HEK293T (cell line): ENCODE measurements at regions not wholly inside any gene's neighbourhood (a gene's known extent, or its start where the extent isn't known, plus 50 kb on each side); places are given as distances from the start of the nearest gene placed in this dataset.

Experiments
- BHLHE40 ChIP-seq: fragments of 450-650 bp; IDR thresholded peaks from 2 replicates; pipeline ENCODE4 v1.6.1; 2016; ENCODE audit warnings: mild to moderate bottlenecking, moderate library complexity, borderline replicate concordance
- FOXA1 ChIP-seq: fragments of 450-650 bp; IDR thresholded peaks from 2 replicates; pipeline ENCODE4 v1.6.1; 2016; ENCODE audit warnings: mild to moderate bottlenecking
- LEF1 ChIP-seq: fragments of 450-650 bp; IDR thresholded peaks from 2 replicates; pipeline ENCODE4 v1.6.1; 2017; ENCODE audit warnings: mild to moderate bottlenecking, borderline replicate concordance
- NFRKB ChIP-seq: fragments of 450-650 bp; IDR thresholded peaks from 2 replicates; pipeline ENCODE4 v1.6.1; 2016; ENCODE audit warnings: mild to moderate bottlenecking, moderate library complexity

DNA sequence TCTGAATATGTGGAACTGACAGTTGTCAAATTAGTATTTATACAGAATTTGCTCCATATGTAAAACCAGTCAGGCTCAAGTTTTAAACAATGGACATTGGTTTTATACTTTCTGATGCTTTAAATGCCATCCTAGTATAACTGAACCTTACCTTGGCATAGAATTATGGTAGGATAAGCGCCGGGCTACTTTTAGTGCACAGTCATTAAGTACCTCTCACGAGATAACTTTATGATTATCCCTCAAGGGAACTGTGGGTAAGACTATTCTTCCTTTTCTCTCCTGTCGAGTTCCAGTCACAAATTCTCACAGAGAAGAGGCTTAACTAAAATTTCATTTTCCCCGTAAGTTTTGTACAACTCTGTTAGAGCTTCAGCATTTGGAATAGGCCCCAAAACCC is 110.6 kb upstream of the PTPRK start:
- no peak for TF ChIP-seq FOXA1
- no peak for TF ChIP-seq BHLHE40
- no peak for TF ChIP-seq NFRKB
- TF ChIP-seq LEF1 = no peak
